GM12878 (cell line): ENCODE measurements at regions not wholly inside any gene's neighbourhood (a gene's known extent, or its start where the extent isn't known, plus 50 kb on each side); places are given as distances from the start of the nearest gene placed in this dataset.
A peak's percentile ranks its signal among the peaks of the same experiment; 100 is the strongest.

Experiments used
- ATAC-seq: fragments of 200-7000 bp; cut with Tn5 transposase; 3 replicates; pipeline ENCODE4 v1.9.1; 2020; ENCODE audit warnings: mild to moderate bottlenecking, moderate library complexity
- BruUV-seq: library from RNA; stranded (reverse); fragments of 400-500 nt; replicated peaks from 2 replicates; lab custom pipeline; 2021; lab: Mats Ljungman, UMichigan
- CTCF ChIA-PET: fragments of 300-600 bp; sonication (Branson Sonifier 250); formaldehyde crosslinking; extraction: SDS; loops from one replicate; lab custom pipeline; 2021; ENCODE audit warnings: inconsistent platforms; lab: Yijun Ruan, JAX
- POLR2A ChIA-PET: fragments of 350-600 bp; formaldehyde crosslinking; extraction: SDS; loops from one replicate; lab custom pipeline; 2021; ENCODE audit warnings: inconsistent platforms; lab: Charles Lee
- RAD21 ChIA-PET: fragments of 300-600 bp; sonication (Branson Sonifier 250); formaldehyde crosslinking; loops from one replicate; lab custom pipeline; 2023; ENCODE audit warnings: antibody characterized with exemption; ENCODE audit not compliant: unreplicated experiment; lab: Charles Lee
- SMC1A ChIA-PET: fragments of 300-600 bp; sonication (Branson Sonifier 250); formaldehyde crosslinking; loops from one replicate; lab custom pipeline; 2023; ENCODE audit not compliant: unreplicated experiment, uncharacterized antibody; lab: Charles Lee
- DNase-seq: peaks from one replicate; pipeline ENCODE4 v3.0.0-alpha.2; 2011; ENCODE audit warnings: low read depth, low spot score
- FAIRE-seq: peaks from 3 replicates; lab custom pipeline; 2011; peaks lifted over from hg19 to GRCh38; lab: Jason Lieb, UNC
- H2AFZ ChIP-seq: 2 replicates; pipeline ENCODE4 v1.6.0; 2011; ENCODE audit warnings: low read depth, low read length, control low read depth; ENCODE audit not compliant: control insufficient read depth
- H3K27ac ChIP-seq: 2 replicates; pipeline ENCODE4 v1.5.1; 2011; ENCODE audit warnings: control low read depth; ENCODE audit not compliant: control insufficient read depth, insufficient read depth
- H3K27me3 ChIP-seq, 2 experiments: replicated peaks in 1 of 2; 2 replicates each; pipeline versions ENCODE4 v1.6.0 to v1.6.1; 2011; ENCODE audit warnings: low read length in 1 of 2; ENCODE audit not compliant: control insufficient read depth in 2 of 2, insufficient read depth in 2 of 2
- H3K36me3 ChIP-seq, 2 experiments: 2 replicates each; pipeline ENCODE4 v1.5.1; 2011; ENCODE audit warnings: low read length in 1 of 2; ENCODE audit not compliant: control insufficient read depth in 2 of 2, insufficient read depth in 2 of 2
- H3K4me1 ChIP-seq: 2 replicates; pipeline ENCODE4 v1.6.1; 2011; ENCODE audit warnings: mild to moderate bottlenecking, low read length, moderate library complexity, mixed read lengths; ENCODE audit not compliant: control insufficient read depth, insufficient read depth
- H3K4me2 ChIP-seq: 2 replicates; pipeline ENCODE4 v1.6.0; 2011; ENCODE audit warnings: control low read depth; ENCODE audit not compliant: control insufficient read depth, insufficient read depth
- H3K4me3 ChIP-seq: fragments of 200-600 bp; sonication (generic); 2 replicates; pipeline ENCODE4 v1.5.1; 2016
- H3K79me2 ChIP-seq: 2 replicates; pipeline ENCODE4 v1.6.0; 2011; ENCODE audit warnings: low read length; ENCODE audit not compliant: control insufficient read depth, insufficient read depth
- H3K9ac ChIP-seq: 2 replicates; pipeline ENCODE4 v1.8.0; 2011; ENCODE audit warnings: low read length, control low read depth, mixed read lengths; ENCODE audit not compliant: control insufficient read depth, insufficient read depth
- H3K9me3 ChIP-seq: replicated peaks from 3 replicates; pipeline ENCODE4 v1.5.1; 2011; ENCODE audit warnings: mild to moderate bottlenecking, low read length; ENCODE audit not compliant: control insufficient read depth, insufficient read depth
- H4K20me1 ChIP-seq: 2 replicates; pipeline ENCODE4 v1.6.0; 2011; ENCODE audit not compliant: control insufficient read depth, insufficient read depth
- CEBPB ChIP-seq, 2 experiments: fragments of 150-350 bp in 1 of 2; IDR thresholded peaks; 2 replicates each; pipeline ENCODE4 v1.6.1; 2012 to 2014; ENCODE audit warnings: low read depth in 2 of 2, low read length in 2 of 2, borderline replicate concordance in 1 of 2, inconsistent platforms in 1 of 2
- CREM ChIP-seq: IDR thresholded peaks from 2 replicates; pipeline ENCODE4 v1.6.1; 2014; ENCODE audit warnings: antibody characterized with exemption, low read depth
- EGR1 ChIP-seq, 2 experiments: IDR thresholded peaks; 1 replicate in 1 of 2; 2 replicates in 1 of 2; pipeline ENCODE4 v1.6.1; 2011 to 2012; ENCODE audit warnings: low read depth in 2 of 2, low read length in 2 of 2, borderline replicate concordance in 1 of 2, mild to moderate bottlenecking in 1 of 2, moderate library complexity in 1 of 2
- MEF2A ChIP-seq: IDR thresholded peaks from 2 replicates; pipeline ENCODE4 v1.6.1; 2011; ENCODE audit warnings: low read depth, mild to moderate bottlenecking, low read length, moderate library complexity; ENCODE audit not compliant: insufficient read depth
- NR2F1 ChIP-seq: fragments of 450-650 bp; conservative IDR thresholded peaks from 2 replicates; pipeline ENCODE4 v1.6.1; 2017; ENCODE audit warnings: mild to moderate bottlenecking
- WGBS: methylation state at CpG from one replicate; pipeline ENCODE4 v1.1.6; 2016; ENCODE audit warnings: low lambda C conversion rate; ENCODE audit not compliant: insufficient replicate concordance, insufficient coverage; ENCODE audit errors: missing lambda C conversion rate; 5-methylcytosine and 5-hydroxymethylcytosine counted together
- in situ Hi-C: fragments of 300-500 bp; cut with MboI; formaldehyde crosslinking; loops from 9 replicates; pipeline ENCODE4 v1.14.3; 2018; ENCODE audit warnings: mixed read lengths
- intact Hi-C: fragments of 100-400 bp; cut with micrococcal nuclease; formaldehyde crosslinking; loops from one replicate; pipeline ENCODE4 v1.14.2; 2022; ENCODE audit not compliant: unreplicated experiment

DNA sequence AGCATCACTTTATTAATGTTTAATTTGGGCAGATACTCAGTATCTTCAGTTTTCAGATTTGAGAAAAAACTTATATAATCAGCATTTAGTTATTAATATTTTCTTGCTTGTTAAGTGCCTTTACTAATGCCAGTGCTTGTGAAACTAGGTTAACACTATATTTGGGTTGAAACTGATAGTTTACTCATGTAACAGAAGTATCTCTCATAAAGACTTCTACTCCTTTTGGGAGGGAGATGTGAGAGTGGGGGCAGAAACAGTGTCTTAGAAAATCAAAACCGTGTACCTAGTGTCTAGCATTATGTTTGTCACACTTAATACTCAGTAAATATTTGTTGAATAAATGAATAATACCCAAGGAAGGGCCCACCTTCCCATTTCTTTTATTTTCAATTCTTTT lies 129.5 kb downstream of the MSTN start:
- Histone ChIP-seq H3K27me3 (no peaks in the 10 kb centered on the region), H3K9me3 (no peaks in the 10 kb centered on the region; the same call in 2 of the 3 replicates), H3K36me3 (no peaks in the 10 kb centered on the region), H3K27ac (no peak overlapping the region), H4K20me1 (no peaks in the 10 kb centered on the region), H3K4me1 (peaks cover 12% of the 10 kb centered on the region; the same call in 1 of the 2 replicates), H3K79me2 (no peaks in the 10 kb centered on the region), H3K4me2 (no peak overlapping the region; the same call in 1 of the 2 replicates), H3K9ac (no peak overlapping the region), H3K4me3 (no peak overlapping the region; the same call in 1 of the 2 replicates), H2AFZ (no peak overlapping the region)
- ChIA-PET POLR2A (interaction anchor here (0.7 kb wide), 1 partner anchor 129 kb away, joined by 3 read pairs; the partner anchor contains the start of gene MSTN), CTCF (interaction anchor here (1.1 kb wide), 1 partner anchor 11 kb away, joined by 3 read pairs; no protein-coding TSS in a partner anchor), SMC1A (interaction anchor here (0.6 kb wide), 1 partner anchor 109 kb away, joined by 3 read pairs; no protein-coding TSS in a partner anchor), RAD21 (no interaction called here)
- peak; percentile 93 for ATAC-seq
- no TSS peak for BruUV-seq
- intact Hi-C loops (no loop called here), in situ Hi-C loops (no loop called here)
- TF ChIP-seq CREM = 0 out of 2 replicates have a peak, but pooled peaks have one; percentile 17
- 0 out of 2 replicates have a peak, but pooled peaks have one; percentile 57 for TF ChIP-seq MEF2A
- no peak for TF ChIP-seq NR2F1
- DNase-seq = no peak
- 0% methylated on average over 1 of the region's 1 CpG for WGBS
- peak; percentile 86 for FAIRE-seq

DNA sequence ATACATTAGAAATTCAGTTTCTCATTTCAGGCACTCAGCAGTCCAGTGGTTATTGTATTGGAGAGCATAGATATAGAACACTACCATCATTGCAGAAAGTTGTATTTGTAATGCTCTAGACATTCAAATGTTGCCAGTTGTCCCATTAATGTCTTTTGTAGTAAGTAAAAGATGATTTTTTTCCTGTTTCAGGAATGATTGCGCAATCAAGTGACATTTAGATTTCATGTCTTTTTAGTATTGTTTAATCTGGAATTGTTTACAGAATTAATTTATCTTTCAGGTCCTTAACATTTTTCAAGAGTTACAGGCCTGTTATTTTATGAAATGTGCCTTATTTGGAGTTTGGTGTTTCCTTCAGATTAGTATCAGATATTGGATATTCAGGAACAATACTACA lies 134.7 kb downstream of the MSTN start:
- no TSS peak for BruUV-seq
- TF ChIP-seq EGR1 (IDR thresholded peaks at IDR 0.05; ENCODE audit: borderline replicate concordance in 1 of 2, low read depth in 2 of 2, low read length in 2 of 2) (no peak), CEBPB (IDR thresholded peaks at IDR 0.05; ENCODE audit: borderline replicate concordance in 1 of 2, low read depth in 2 of 2, low read length in 2 of 2) (peak in 1 of 2 experiments; percentile 94; a peak in 2 of 4 replicates)
- TF ChIP-seq, all 136 proteins: peak for 1
- no peak for DNase-seq
- no peaks in the 10 kb centered on the region for H4K20me1 ChIP-seq
- no peaks in the 10 kb centered on the region for H3K79me2 ChIP-seq
- WGBS = 92% methylated on average over 1 of the region's 1 CpG
- no peak overlapping the region for H3K9ac ChIP-seq
- H3K4me3 ChIP-seq = no peak overlapping the region
- FAIRE-seq = no peak
- intact Hi-C loops = no loop called here
- no peak overlapping the region for H3K4me2 ChIP-seq
- no peaks in the 10 kb centered on the region for H3K9me3 ChIP-seq
- ATAC-seq = no peak
- no peaks in the 10 kb centered on the region for H3K36me3 ChIP-seq
- H3K27me3 ChIP-seq = no peaks in the 10 kb centered on the region
- ChIA-PET POLR2A (no interaction called here), RAD21 (no interaction called here), CTCF (interaction anchor here (0.6 kb wide), 1 partner anchor 118 kb away, joined by 3 read pairs; no protein-coding TSS in a partner anchor), SMC1A (no interaction called here)
- H2AFZ ChIP-seq = no peak overlapping the region
- H3K4me1 ChIP-seq = 0 out of 2 replicates have a peak, but pooled peaks cover 4% of the 10 kb centered on the region
- no peak overlapping the region for H3K27ac ChIP-seq
- in situ Hi-C loops = no loop called here
